Gastrocnemius medialis (tissue), 4 donors: ENCODE measurements at regions not wholly inside any gene's neighbourhood (a gene's known extent, or its start where the extent isn't known, plus 50 kb on each side); places are given as distances from the start of the nearest gene placed in this dataset.

Experiments
- POLR2A ChIP-seq, 2 donors: fragments of 450-650 bp; IDR thresholded peaks; one replicate each; pipeline ENCODE4 v1.6.1; 2017; ENCODE audit warnings: antibody characterized with exemption in 2 of 2, mild to moderate bottlenecking in 2 of 2, moderate library complexity in 2 of 2
- TF ChIP-seq, protein P1 (sequence below), 5 experiments: fragments of 450-650 bp in 3 of 5; fragments of 200-600 bp in 2 of 5; sonication (generic) in 2 of 5; IDR thresholded peaks in 4 of 5; conservative IDR thresholded peaks in 1 of 5; 1 replicate in 4 of 5; 2 replicates in 1 of 5; pipeline ENCODE4 v1.5.1; 2016 to 2019; ENCODE audit warnings: antibody characterized with exemption in 5 of 5, mild to moderate bottlenecking in 3 of 5, moderate library complexity in 3 of 5

- TF ChIP-seq, protein P1, sequence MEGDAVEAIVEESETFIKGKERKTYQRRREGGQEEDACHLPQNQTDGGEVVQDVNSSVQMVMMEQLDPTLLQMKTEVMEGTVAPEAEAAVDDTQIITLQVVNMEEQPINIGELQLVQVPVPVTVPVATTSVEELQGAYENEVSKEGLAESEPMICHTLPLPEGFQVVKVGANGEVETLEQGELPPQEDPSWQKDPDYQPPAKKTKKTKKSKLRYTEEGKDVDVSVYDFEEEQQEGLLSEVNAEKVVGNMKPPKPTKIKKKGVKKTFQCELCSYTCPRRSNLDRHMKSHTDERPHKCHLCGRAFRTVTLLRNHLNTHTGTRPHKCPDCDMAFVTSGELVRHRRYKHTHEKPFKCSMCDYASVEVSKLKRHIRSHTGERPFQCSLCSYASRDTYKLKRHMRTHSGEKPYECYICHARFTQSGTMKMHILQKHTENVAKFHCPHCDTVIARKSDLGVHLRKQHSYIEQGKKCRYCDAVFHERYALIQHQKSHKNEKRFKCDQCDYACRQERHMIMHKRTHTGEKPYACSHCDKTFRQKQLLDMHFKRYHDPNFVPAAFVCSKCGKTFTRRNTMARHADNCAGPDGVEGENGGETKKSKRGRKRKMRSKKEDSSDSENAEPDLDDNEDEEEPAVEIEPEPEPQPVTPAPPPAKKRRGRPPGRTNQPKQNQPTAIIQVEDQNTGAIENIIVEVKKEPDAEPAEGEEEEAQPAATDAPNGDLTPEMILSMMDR (IDR thresholded peaks at IDR 0.05 in 4 of 5, conservative IDR thresholded peaks at IDR 0.05 in 1 of 5): no peak
- no peak for TF ChIP-seq POLR2A (IDR thresholded peaks at IDR 0.05)
Observed at GRCh38 chr2:175418224-175418835, 236.8 kb upstream of the ATP5MC3 start.
